Activated CD4-positive, alpha-beta T cell treated with anti-CD3 and anti-CD28 coated beads for 24 hours (primary cell): ENCODE measurements at regions not wholly inside any gene's neighbourhood (a gene's known extent, or its start where the extent isn't known, plus 50 kb on each side); places are given as distances from the start of the nearest gene placed in this dataset.
"Not testable (repeated sequence)": the region's sequence is repeated elsewhere in the genome, so short reads cannot be mapped to it uniquely, and the experiment has no call there.

Experiments used
- DNase-seq, 2 donors: peaks; one replicate each; pipeline ENCODE4 v3.0.0-alpha.2; 2020; ENCODE audit warnings: low read depth in 2 of 2

- no peak for DNase-seq
These were observed 1339.2 kb upstream of the TENM4 start for GRCh38 chr11:80779905-80780605.

GRCh38 chr11:80778941-80779340, 1338.1 kb upstream of the TENM4 start:
- DNase-seq, result no peak

GRCh38 chr11:80778432-80778831, 1337.6 kb upstream of the TENM4 start:
- no peak for DNase-seq

GRCh38 chr11:80773919-80774318, 1333.1 kb upstream of the TENM4 start:
- DNase-seq, result no peak

- DNase-seq, result no peak
These were observed 1330.2 kb upstream of the TENM4 start for GRCh38 chr11:80771017-80771416.

- DNase-seq, result no peak
These were observed 1318.0 kb upstream of the TENM4 start for GRCh38 chr11:80758787-80759186.

GRCh38 chr11:80748207-80748925, 1307.5 kb upstream of the TENM4 start:
- DNase-seq, result no peak

- no peak for DNase-seq
These were observed 1305.5 kb upstream of the TENM4 start for GRCh38 chr11:80746300-80746699.

GRCh38 chr11:80745416-80745815, 1304.6 kb upstream of the TENM4 start:
- no peak for DNase-seq

GRCh38 chr11:80733790-80734189, 1293.0 kb upstream of the TENM4 start:
- DNase-seq, result no peak

- no peak for DNase-seq
These were observed 1292.5 kb upstream of the TENM4 start for GRCh38 chr11:80733361-80733760.

GRCh38 chr11:80727315-80727714, 1286.5 kb upstream of the TENM4 start:
- DNase-seq, result no peak

- no peak for DNase-seq
These were observed 1285.4 kb upstream of the TENM4 start for GRCh38 chr11:80726236-80726635.

- DNase-seq, result no peak
These were observed 1283.5 kb upstream of the TENM4 start for GRCh38 chr11:80724366-80724765.

- no peak for DNase-seq
These were observed 1281.8 kb upstream of the TENM4 start for GRCh38 chr11:80722629-80723028.

GRCh38 chr11:80720295-80720694, 1279.5 kb upstream of the TENM4 start:
- DNase-seq, result no peak

GRCh38 chr11:80719292-80719646, 1278.4 kb upstream of the TENM4 start:
- no peak for DNase-seq

- no peak for DNase-seq
These were observed 1277.9 kb upstream of the TENM4 start for GRCh38 chr11:80718611-80719291.

- no peak for DNase-seq
These were observed 1261.4 kb upstream of the TENM4 start for GRCh38 chr11:80702264-80702663.

- no peak for DNase-seq
These were observed 1259.6 kb upstream of the TENM4 start for GRCh38 chr11:80700386-80700785.

GRCh38 chr11:80699406-80700177, 1258.8 kb upstream of the TENM4 start:
- not testable (repeated sequence) for DNase-seq

- no peak for DNase-seq
These were observed 1257.8 kb upstream of the TENM4 start for GRCh38 chr11:80698637-80699036.
